OCI-LY3 (cell line): ENCODE measurements at regions not wholly inside any gene's neighbourhood (a gene's known extent, or its start where the extent isn't known, plus 50 kb on each side); places are given as distances from the start of the nearest gene placed in this dataset.

Source experiments
- EZH2phosphoT487 ChIP-seq: fragments of 200-600 bp; shearing (Covaris generic); IDR thresholded peaks from 2 replicates; pipeline ENCODE4 v1.6.1; 2018; ENCODE audit warnings: antibody characterized with exemption, mixed run types, low read depth
- TF ChIP-seq, protein P1 (sequence below): fragments of 200-600, 300-600 bp; sonication (generic); IDR thresholded peaks from 2 replicates; pipeline ENCODE4 v1.5.1; 2014; ENCODE audit warnings: antibody characterized with exemption, low read length, low read depth

DNA sequence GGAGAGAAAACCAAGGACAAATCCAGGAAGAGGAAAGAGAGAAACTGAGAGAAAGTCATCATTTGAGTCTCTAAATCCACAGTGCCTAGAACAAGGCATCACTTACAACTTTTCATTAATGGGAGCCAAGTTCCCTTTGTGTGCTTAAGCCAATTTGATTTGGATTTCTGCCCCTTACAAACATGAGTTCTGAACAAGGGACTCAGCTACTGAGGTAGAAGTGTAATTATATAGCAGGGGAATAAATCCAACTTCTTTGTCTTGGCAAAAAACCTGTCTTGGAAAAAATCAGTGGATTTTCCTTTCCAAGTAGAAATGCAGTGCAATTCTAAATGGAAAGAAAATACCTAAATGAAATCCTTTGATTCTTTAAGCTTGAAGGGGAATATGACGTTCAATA lies 307.2 kb upstream of the CNTN3 start:
- TF ChIP-seq, protein P1, sequence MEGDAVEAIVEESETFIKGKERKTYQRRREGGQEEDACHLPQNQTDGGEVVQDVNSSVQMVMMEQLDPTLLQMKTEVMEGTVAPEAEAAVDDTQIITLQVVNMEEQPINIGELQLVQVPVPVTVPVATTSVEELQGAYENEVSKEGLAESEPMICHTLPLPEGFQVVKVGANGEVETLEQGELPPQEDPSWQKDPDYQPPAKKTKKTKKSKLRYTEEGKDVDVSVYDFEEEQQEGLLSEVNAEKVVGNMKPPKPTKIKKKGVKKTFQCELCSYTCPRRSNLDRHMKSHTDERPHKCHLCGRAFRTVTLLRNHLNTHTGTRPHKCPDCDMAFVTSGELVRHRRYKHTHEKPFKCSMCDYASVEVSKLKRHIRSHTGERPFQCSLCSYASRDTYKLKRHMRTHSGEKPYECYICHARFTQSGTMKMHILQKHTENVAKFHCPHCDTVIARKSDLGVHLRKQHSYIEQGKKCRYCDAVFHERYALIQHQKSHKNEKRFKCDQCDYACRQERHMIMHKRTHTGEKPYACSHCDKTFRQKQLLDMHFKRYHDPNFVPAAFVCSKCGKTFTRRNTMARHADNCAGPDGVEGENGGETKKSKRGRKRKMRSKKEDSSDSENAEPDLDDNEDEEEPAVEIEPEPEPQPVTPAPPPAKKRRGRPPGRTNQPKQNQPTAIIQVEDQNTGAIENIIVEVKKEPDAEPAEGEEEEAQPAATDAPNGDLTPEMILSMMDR = no peak
- no peak for TF ChIP-seq EZH2phosphoT487
